SH-SY5Y (cell line): ENCODE measurements at regions not wholly inside any gene's neighbourhood (a gene's known extent, or its start where the extent isn't known, plus 50 kb on each side); places are given as distances from the start of the nearest gene placed in this dataset.

Source experiments
- GATA2 ChIP-seq: IDR thresholded peaks from 2 replicates; pipeline ENCODE4 v1.6.1; 2011; ENCODE audit warnings: mild to moderate bottlenecking, low read depth, low read length
- GATA3 ChIP-seq: IDR thresholded peaks from 2 replicates; pipeline ENCODE4 v1.6.1; 2011; ENCODE audit warnings: low read depth, mild to moderate bottlenecking, low read length, moderate library complexity

DNA sequence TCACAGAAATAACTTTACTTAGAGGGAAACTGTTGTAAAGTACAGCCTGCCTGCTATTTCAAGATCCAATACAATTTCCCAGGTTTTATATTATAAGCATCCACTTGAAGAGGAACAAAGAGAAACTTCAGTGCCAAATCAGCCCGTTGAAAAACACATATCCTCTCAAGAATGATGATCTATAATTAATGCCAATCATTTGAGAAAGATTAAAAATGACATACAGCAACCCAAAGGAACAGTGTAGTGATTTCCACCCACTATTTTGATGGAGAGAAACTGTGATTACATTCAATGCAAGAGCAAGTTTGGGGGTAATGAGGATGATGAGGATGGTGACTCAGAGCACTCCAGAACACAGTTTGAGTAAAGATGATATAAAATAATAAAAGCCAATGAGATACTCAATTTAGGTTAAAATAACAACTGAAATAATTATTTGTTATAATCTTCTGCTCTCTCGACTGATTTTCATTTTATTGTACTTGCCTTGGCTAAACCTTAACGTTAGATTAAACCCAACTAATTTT is 715.5 kb downstream of the NCAM2 start:
- no peak for TF ChIP-seq GATA2
- no peak for TF ChIP-seq GATA3
